Type B pancreatic cell (in vitro differentiated cells): ENCODE measurements at regions not wholly inside any gene's neighbourhood (a gene's known extent, or its start where the extent isn't known, plus 50 kb on each side); places are given as distances from the start of the nearest gene placed in this dataset.

ENCODE experiments used
- DNase-seq: peaks from one replicate; pipeline ENCODE4 v3.0.0; 2021; ENCODE audit warnings: mixed read lengths; ENCODE audit not compliant: unreplicated experiment; ENCODE audit errors: extremely low spot score
- H3K27ac Mint-ChIP-seq: 2 replicates; pipeline ENCODE4 v1.8.0; 2021; ENCODE audit warnings: mild to moderate bottlenecking, mixed read lengths
- H3K27me3 Mint-ChIP-seq: 2 replicates; pipeline ENCODE4 v1.8.0; 2021; ENCODE audit warnings: mixed read lengths
- H3K36me3 Mint-ChIP-seq: 2 replicates; pipeline ENCODE4 v1.8.0; 2021; ENCODE audit warnings: mixed read lengths
- H3K4me1 Mint-ChIP-seq: one replicate; pipeline ENCODE4 v1.8.0; 2021; ENCODE audit warnings: mixed read lengths; ENCODE audit not compliant: unreplicated experiment
- H3K4me3 Mint-ChIP-seq: 2 replicates; pipeline ENCODE4 v1.8.0; 2021; ENCODE audit warnings: mild to moderate bottlenecking, mixed read lengths
- H3K9me3 Mint-ChIP-seq: 2 replicates; pipeline ENCODE4 v1.8.0; 2021; ENCODE audit warnings: mixed read lengths
- TF ChIP-seq, protein P1 (sequence below): fragments of 200-600 bp; sonication (generic); conservative IDR thresholded peaks from 2 replicates; pipeline ENCODE4 v1.5.0; 2021; ENCODE audit warnings: antibody characterized with exemption, mild to moderate bottlenecking

DNA sequence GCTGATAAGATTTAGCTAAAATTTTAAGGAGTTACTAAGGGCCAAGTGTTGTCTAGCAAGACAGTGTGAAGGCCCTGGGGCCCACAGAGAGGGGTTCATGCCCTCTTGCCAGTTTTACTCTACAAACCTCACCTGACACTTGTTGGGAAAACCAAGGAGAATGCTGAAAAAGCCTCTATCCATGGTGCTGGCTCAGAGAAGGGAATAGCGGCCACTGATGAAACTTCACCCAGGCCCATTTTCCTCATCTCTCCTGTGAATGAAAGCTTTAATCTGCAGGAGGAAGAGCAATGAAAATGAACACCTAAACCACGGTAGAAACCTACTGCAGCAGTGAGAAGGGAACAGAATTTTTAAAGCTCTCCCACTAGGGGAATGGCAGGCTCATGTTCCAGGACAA is 317.3 kb upstream of the CNR1 start:
- no peaks in the 10 kb centered on the region for H3K27me3 Mint-ChIP-seq
- no peaks in the 10 kb centered on the region for H3K9me3 Mint-ChIP-seq
- TF ChIP-seq, protein P1, sequence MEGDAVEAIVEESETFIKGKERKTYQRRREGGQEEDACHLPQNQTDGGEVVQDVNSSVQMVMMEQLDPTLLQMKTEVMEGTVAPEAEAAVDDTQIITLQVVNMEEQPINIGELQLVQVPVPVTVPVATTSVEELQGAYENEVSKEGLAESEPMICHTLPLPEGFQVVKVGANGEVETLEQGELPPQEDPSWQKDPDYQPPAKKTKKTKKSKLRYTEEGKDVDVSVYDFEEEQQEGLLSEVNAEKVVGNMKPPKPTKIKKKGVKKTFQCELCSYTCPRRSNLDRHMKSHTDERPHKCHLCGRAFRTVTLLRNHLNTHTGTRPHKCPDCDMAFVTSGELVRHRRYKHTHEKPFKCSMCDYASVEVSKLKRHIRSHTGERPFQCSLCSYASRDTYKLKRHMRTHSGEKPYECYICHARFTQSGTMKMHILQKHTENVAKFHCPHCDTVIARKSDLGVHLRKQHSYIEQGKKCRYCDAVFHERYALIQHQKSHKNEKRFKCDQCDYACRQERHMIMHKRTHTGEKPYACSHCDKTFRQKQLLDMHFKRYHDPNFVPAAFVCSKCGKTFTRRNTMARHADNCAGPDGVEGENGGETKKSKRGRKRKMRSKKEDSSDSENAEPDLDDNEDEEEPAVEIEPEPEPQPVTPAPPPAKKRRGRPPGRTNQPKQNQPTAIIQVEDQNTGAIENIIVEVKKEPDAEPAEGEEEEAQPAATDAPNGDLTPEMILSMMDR, result no peak
- no peak for DNase-seq
- no peak overlapping the region for H3K27ac Mint-ChIP-seq
- no peak overlapping the region for H3K4me3 Mint-ChIP-seq
- H3K4me1 Mint-ChIP-seq, result peaks cover 4% of the 10 kb centered on the region
- no peaks in the 10 kb centered on the region for H3K36me3 Mint-ChIP-seq

DNA sequence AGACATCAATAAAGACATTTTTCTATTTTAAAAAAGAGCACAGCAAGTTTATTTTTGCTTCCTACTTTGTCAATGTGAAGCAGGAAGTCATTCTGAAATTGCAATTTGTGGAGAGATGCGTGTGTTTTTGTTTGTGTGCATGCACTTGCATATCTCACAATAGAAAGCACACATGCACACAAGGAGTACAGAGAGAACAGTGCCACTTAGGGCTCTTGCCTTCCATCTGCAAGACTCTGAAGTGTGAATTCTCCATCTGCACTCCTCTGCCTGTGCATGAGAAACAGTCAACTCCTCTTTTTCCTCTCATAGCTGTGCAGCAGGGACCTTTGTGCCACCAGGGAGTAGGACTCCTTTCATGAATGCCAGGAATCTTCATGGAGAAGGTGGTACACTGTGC is 316.3 kb upstream of the CNR1 start:
- no peaks in the 10 kb centered on the region for H3K27me3 Mint-ChIP-seq
- TF ChIP-seq, protein P1, result no peak
- peaks cover 4% of the 10 kb centered on the region for H3K4me1 Mint-ChIP-seq
- H3K4me3 Mint-ChIP-seq, result no peak overlapping the region
- no peak overlapping the region for H3K27ac Mint-ChIP-seq
- H3K9me3 Mint-ChIP-seq, result no peaks in the 10 kb centered on the region
- no peak for DNase-seq
- H3K36me3 Mint-ChIP-seq, result no peaks in the 10 kb centered on the region

DNA sequence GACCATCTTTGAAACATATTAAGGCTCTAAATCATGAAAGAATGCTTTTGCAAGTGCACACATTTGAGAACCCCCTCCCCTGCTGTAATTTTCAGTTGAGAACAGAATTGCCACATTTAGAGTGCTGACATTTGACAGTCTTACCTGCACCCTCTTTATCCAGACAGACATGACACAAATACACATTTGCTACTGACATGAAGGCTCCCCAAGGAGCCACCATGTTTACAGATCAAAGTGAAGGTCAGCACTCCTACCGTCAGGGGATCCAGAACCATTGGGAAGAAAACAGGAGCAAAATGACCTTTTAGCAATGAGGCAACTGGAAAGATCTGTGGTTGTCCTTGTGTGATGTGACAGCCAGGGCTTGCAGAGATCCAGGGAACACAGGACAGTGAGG is 315.4 kb upstream of the CNR1 start:
- Mint-ChIP-seq H3K27me3 (no peaks in the 10 kb centered on the region), H3K4me3 (no peak overlapping the region), H3K27ac (no peak overlapping the region)

DNA sequence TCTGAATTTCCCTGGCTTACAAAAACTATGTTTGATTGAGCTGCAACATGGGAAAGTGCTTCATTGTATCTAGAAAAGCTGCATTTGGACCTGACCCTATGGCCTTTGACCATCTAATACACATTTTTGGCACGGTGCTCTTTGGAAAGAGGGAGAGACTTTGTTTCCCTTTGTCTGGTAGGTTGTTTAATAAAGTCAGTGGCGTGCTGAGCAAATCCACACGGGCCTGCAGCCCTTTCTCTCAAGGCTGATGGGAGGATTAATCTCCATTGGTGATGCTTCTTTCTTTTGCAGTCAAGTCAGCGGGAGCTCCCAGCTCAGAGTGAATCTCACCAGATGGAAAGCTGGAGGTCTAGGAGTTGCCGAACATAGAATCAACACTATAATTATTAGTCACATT is 314.7 kb upstream of the CNR1 start:
- Mint-ChIP-seq H3K36me3 (no peaks in the 10 kb centered on the region), H3K4me1 (peaks cover 4% of the 10 kb centered on the region), H3K9me3 (no peaks in the 10 kb centered on the region), H3K4me3 (no peak overlapping the region), H3K27ac (no peak overlapping the region), H3K27me3 (no peaks in the 10 kb centered on the region)
- TF ChIP-seq, protein P1, result no peak
- DNase-seq, result no peak

More for the DNA sequence above, 315.4 kb upstream of the CNR1 start:
- Mint-ChIP-seq H3K36me3 (no peaks in the 10 kb centered on the region), H3K9me3 (no peaks in the 10 kb centered on the region), H3K4me1 (peaks cover 4% of the 10 kb centered on the region)
- no peak for DNase-seq
- TF ChIP-seq, protein P1, result no peak

DNA sequence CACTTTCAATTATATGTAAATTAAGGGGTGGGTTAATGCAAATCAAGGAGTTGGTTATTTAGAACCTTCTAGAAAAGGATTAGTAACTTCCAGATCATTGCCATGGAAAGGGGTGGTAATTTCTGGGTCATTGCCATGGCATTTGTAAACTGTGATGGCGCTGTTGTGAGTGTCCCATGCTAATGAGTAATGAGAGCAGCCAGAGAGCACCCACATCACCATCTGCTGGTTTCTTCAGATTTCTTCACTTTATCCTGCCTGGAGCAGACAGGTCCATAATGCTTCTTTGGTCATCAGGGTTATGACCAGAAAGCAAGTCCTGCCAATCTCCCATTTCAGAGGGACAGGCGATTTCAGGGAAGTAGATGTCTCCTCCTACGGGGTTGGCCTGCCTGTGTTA is 311.3 kb upstream of the CNR1 start:
- Mint-ChIP-seq H3K4me1 (peaks cover 4% of the 10 kb centered on the region), H3K27ac (no peak overlapping the region), H3K36me3 (no peaks in the 10 kb centered on the region), H3K9me3 (no peaks in the 10 kb centered on the region), H3K27me3 (no peaks in the 10 kb centered on the region), H3K4me3 (no peak overlapping the region)
- no peak for DNase-seq
- TF ChIP-seq, protein P1, result no peak

DNA sequence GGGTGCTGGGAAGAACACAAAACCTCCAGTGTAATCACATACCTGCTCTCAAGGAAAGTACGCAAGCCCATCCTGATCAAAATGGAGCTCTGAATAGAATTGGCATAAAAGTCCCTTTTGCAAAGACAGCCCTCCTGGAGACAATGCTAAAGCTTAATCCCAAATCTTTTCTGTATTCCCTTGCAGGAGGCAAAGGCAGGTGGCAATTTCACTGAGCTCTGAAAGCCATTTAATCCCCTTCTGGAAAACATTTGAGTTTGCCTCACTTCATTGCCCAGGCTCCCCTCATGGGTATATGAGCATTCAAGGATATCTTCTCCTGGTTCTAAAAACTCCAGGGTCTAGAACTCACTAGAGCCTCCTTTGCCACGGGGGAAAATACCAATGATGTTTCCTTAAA is 310.2 kb upstream of the CNR1 start:
- Mint-ChIP-seq H3K4me1 (peaks cover 2% of the 10 kb centered on the region), H3K9me3 (no peaks in the 10 kb centered on the region), H3K27me3 (no peaks in the 10 kb centered on the region), H3K27ac (no peak overlapping the region), H3K36me3 (no peaks in the 10 kb centered on the region), H3K4me3 (no peak overlapping the region)
- TF ChIP-seq, protein P1, result no peak
- DNase-seq, result no peak
